Ishikawa (cell line): ENCODE measurements at regions not wholly inside any gene's neighbourhood (a gene's known extent, or its start where the extent isn't known, plus 50 kb on each side); places are given as distances from the start of the nearest gene placed in this dataset.

Experiments used
- CEBPB ChIP-seq: IDR thresholded peaks from 2 replicates; pipeline ENCODE4 v1.6.1; 2012
- CREB1 ChIP-seq: IDR thresholded peaks from 2 replicates; pipeline ENCODE4 v1.6.1; 2012; ENCODE audit warnings: low read depth
- EGR1 ChIP-seq: IDR thresholded peaks from 2 replicates; pipeline ENCODE4 v1.6.1; 2012
- EP300 ChIP-seq: IDR thresholded peaks from 2 replicates; pipeline ENCODE4 v1.6.1; 2012; ENCODE audit warnings: borderline replicate concordance
- FOXM1 ChIP-seq: IDR thresholded peaks from 2 replicates; pipeline ENCODE4 v1.6.1; 2012; ENCODE audit warnings: low read depth, borderline replicate concordance
- NFIC ChIP-seq: IDR thresholded peaks from 2 replicates; pipeline ENCODE4 v1.6.1; 2012
- RAD21 ChIP-seq: IDR thresholded peaks from 2 replicates; pipeline ENCODE4 v1.6.1; 2012; ENCODE audit warnings: low read depth
- TAF1 ChIP-seq: IDR thresholded peaks from 2 replicates; pipeline ENCODE4 v1.6.1; 2012; ENCODE audit warnings: low read depth, mild to moderate bottlenecking
- TCF12 ChIP-seq: IDR thresholded peaks from 2 replicates; pipeline ENCODE4 v1.6.1; 2012; ENCODE audit warnings: low read depth
- TEAD4 ChIP-seq: IDR thresholded peaks from 2 replicates; pipeline ENCODE4 v1.6.1; 2012
- YY1 ChIP-seq: IDR thresholded peaks from 2 replicates; pipeline ENCODE4 v1.6.1; 2012; ENCODE audit warnings: low read depth
- ZBTB7A ChIP-seq: IDR thresholded peaks from 2 replicates; pipeline ENCODE4 v1.6.1; 2012; ENCODE audit warnings: low read depth
- TF ChIP-seq, protein P1 (sequence below): IDR thresholded peaks from 2 replicates; pipeline ENCODE4 v1.6.1; 2012; ENCODE audit warnings: low read depth, mild to moderate bottlenecking
- TF ChIP-seq, protein P2 (sequence below): IDR thresholded peaks from 2 replicates; pipeline ENCODE4 v1.6.1; 2012
- TF ChIP-seq, protein P3 (sequence below): IDR thresholded peaks from 2 replicates; pipeline ENCODE4 v1.6.1; 2012

DNA sequence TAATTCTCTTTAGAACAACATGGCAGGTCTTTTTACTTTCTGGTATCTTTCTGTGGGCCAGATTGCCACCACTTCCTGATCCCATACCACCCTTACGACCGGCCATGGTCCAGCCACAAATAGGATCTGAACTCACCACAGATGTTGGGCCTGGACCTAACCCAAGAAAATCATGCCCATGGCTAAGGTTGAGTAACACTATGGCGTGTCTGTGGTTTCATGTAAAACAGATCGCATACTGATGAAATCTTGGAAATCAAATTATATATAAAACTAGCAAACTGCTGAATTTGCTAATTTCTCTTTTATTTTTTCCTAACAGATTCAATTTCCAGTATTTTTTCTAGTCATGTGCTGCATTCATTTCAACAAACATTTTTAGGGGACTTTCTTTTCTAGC, 77.2 kb downstream of the CH25H start:
- TF ChIP-seq CREB1 = no peak
- TF ChIP-seq, protein P1, sequence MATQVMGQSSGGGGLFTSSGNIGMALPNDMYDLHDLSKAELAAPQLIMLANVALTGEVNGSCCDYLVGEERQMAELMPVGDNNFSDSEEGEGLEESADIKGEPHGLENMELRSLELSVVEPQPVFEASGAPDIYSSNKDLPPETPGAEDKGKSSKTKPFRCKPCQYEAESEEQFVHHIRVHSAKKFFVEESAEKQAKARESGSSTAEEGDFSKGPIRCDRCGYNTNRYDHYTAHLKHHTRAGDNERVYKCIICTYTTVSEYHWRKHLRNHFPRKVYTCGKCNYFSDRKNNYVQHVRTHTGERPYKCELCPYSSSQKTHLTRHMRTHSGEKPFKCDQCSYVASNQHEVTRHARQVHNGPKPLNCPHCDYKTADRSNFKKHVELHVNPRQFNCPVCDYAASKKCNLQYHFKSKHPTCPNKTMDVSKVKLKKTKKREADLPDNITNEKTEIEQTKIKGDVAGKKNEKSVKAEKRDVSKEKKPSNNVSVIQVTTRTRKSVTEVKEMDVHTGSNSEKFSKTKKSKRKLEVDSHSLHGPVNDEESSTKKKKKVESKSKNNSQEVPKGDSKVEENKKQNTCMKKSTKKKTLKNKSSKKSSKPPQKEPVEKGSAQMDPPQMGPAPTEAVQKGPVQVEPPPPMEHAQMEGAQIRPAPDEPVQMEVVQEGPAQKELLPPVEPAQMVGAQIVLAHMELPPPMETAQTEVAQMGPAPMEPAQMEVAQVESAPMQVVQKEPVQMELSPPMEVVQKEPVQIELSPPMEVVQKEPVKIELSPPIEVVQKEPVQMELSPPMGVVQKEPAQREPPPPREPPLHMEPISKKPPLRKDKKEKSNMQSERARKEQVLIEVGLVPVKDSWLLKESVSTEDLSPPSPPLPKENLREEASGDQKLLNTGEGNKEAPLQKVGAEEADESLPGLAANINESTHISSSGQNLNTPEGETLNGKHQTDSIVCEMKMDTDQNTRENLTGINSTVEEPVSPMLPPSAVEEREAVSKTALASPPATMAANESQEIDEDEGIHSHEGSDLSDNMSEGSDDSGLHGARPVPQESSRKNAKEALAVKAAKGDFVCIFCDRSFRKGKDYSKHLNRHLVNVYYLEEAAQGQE = no peak
- TF ChIP-seq TAF1 = no peak
- no peak for TF ChIP-seq TCF12
- TF ChIP-seq, protein P2, sequence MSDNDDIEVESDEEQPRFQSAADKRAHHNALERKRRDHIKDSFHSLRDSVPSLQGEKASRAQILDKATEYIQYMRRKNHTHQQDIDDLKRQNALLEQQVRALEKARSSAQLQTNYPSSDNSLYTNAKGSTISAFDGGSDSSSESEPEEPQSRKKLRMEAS = no peak
- no peak for TF ChIP-seq CEBPB

DNA sequence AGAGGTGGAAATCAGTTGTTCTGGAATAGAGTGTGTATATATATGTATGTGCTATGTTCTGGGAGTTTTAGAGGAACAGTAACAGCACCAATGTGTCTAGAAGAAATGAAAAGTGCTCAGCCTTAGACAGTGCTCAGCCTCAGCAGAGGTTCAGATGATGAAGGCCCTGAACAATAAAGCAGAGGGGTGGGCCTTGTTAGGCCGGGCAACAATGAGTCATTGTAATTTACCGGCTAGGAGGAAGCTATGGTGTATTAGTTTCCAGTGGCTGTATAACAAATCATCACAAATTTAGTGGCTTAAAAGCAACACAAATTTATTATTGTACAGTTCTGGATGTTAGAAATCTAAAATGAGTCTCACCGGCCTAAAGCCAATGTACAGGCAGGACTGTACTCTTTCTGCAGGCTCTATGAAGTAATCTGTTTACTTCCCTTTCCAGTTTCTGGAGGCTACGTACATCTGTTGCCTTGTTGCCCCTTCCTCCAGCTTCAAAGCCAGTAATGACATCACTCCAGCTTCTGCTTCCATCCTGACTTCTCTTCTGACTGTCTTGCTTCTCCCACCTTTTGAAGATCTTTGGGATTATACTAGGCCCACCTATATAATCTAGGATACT, 84.6 kb downstream of the CH25H start:
- no peak for TF ChIP-seq RAD21
- TF ChIP-seq FOXM1 = no peak
- no peak for TF ChIP-seq YY1
- no peak for TF ChIP-seq EP300
- TF ChIP-seq, protein P1 = no peak
- TF ChIP-seq CEBPB = no peak
- TF ChIP-seq, protein P3, sequence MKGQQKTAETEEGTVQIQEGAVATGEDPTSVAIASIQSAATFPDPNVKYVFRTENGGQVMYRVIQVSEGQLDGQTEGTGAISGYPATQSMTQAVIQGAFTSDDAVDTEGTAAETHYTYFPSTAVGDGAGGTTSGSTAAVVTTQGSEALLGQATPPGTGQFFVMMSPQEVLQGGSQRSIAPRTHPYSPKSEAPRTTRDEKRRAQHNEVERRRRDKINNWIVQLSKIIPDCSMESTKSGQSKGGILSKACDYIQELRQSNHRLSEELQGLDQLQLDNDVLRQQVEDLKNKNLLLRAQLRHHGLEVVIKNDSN = no peak
- TF ChIP-seq EGR1 = no peak
- TF ChIP-seq CREB1 = no peak
- no peak for TF ChIP-seq ZBTB7A
- TF ChIP-seq, protein P2 = no peak
- TF ChIP-seq NFIC = no peak
- TF ChIP-seq TCF12 = no peak
- no peak for TF ChIP-seq TAF1
- TF ChIP-seq TEAD4 = no peak

DNA sequence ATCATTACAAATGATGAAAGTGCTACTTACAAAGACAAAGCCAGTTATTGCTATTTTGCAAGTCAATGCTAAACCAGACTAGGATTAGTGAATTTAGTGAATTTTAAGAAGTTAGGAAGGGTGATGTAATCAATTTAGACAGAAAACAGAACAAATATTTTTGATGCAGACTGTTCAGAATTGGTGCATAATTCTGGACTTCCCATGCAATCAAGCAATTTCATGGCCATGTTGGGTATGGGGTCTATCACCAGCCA, 85.4 kb downstream of the CH25H start:
- TF ChIP-seq RAD21 (no peak), CREB1 (no peak), EGR1 (no peak), YY1 (no peak), TEAD4 (no peak), EP300 (no peak), TAF1 (no peak), TCF12 (no peak), NFIC (no peak), FOXM1 (no peak)
- TF ChIP-seq, protein P3 = no peak
- TF ChIP-seq, protein P1 = no peak
- TF ChIP-seq, protein P2 = no peak

DNA sequence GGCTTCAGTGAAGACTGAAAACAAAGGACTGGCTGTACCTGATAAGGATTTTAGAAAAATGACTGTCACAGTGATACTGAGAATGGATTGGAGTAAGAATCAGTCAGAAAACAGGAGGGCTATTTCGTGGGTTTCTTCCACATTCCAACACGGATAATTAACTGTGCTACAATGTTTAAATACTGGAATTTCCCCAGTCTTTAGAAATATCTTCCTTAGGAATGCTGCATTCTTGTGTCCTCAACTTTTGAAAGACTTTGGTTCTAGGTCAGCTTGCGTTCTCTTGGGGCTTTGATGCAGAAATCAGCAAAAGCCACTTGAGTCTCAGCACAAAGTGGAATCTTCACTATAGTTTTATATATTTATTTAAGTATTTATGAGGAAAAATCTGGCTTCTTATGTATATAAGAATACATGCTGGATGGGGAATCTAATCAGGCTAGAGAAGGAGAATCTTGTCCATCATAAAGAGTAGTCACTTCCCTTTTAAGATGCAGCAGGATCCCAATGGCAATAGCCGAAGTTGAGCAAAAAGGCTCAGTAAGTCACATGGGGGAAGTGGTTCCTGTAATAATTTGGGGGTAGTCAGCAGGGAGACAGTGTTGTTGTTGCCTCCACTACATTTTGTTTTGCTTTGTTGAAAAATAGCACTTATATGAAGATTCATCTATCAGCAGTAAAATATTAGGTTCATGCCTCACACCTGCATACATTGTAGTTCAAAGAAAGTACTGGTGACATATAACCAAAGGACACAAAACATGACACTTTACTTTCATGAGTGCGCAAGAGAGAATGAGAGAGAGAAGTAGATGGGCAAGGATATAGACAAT, 86.0 kb downstream of the CH25H start:
- TF ChIP-seq TAF1 (no peak), EP300 (no peak), EGR1 (no peak), CEBPB (no peak), YY1 (no peak), NFIC (no peak), TCF12 (no peak), ZBTB7A (no peak), CREB1 (no peak), TEAD4 (no peak), FOXM1 (no peak), RAD21 (no peak)
- TF ChIP-seq, protein P3 = no peak
- TF ChIP-seq, protein P2 = no peak
- TF ChIP-seq, protein P1 = no peak
